T47D (cell line): ENCODE measurements at regions not wholly inside any gene's neighbourhood (a gene's known extent, or its start where the extent isn't known, plus 50 kb on each side); places are given as distances from the start of the nearest gene placed in this dataset.

ENCODE experiments used
- DNase-seq, 2 experiments: peaks; one replicate each; pipeline versions ENCODE4 v3.0.0 to v3.0.0-alpha.2; 2011 to 2012; ENCODE audit warnings: low read depth in 1 of 2, low spot score in 1 of 2
- JUND ChIP-seq: IDR thresholded peaks from 2 replicates; pipeline ENCODE4 v1.6.1; 2012; ENCODE audit warnings: low read depth
- in situ Hi-C: cut with HindIII; loops from 2 replicates; pipeline ENCODE4 v1.10.0; 2016; ENCODE audit warnings: low sequenced_read_pairs, low pct_unique_long_range_greater_than_20kb

DNA sequence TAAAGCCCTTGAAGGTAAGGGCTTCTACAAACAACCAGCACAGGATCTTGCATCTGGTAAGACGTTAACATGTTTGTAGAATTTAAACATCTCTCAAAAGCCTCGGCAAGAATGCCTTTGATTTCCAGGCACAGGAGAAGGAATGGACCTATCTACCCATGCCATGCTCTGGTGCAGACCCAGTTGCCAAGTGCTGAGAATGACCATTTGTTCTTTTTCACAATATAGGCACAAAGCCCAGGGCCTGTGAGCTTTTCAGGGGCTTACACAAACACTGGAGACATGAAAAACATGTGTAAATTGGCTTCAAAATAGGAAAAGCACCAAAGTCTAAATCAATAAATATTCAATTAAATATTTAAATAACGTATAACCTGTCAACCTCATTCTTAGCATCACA lies 266.9 kb upstream of the TTC14 start:
- in situ Hi-C loops, result no loop called here
- DNase-seq, result no peak
- no peak for TF ChIP-seq JUND

GRCh38 chr3:180340395-180340794 lies 261.6 kb upstream of the TTC14 start:
- TF ChIP-seq JUND, result no peak
- in situ Hi-C loops, result no loop called here
- no peak for DNase-seq

DNA sequence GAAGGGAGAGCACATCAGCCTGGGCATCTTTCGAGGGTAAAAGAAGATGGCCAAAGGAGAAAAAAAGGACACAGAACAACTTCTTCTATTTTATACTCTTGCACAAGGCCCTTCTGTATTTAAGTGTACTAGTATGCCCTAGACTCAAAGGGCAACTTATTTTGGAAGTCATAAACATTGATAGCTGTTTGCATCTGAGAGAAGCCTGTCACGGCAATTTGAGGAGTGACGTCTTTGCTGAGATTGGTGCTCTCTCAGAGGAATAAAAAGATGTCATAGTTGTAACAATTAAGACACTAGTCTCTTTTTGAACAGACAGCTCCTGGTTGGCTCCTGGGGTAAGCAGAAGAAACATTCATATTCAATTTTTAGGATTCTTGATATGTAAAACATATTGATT lies 260.4 kb upstream of the TTC14 start:
- DNase-seq, result no peak
- no peak for TF ChIP-seq JUND
- in situ Hi-C loops, result no loop called here

DNA sequence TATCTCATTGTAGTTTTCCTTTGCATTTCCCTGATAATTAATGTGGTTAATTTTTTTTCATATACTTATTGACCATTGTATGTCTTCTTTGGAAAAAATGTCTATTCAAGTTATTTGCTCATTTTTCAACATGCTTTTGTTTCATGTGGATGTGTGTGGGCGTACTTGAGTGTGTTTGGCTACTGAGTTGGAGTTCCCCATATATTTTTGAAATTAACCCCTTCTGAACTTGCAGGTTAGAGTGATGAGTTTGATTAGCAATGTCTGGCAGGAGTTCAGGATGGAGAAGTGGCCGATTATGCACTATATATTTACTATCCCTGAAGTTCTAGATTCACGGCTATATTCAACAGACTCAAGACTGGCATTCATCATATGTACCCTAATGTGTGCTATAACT lies 250.4 kb upstream of the TTC14 start:
- DNase-seq, result no peak
- in situ Hi-C loops, result no loop called here
- TF ChIP-seq JUND, result no peak

GRCh38 chr3:180352261-180352660 lies 249.7 kb upstream of the TTC14 start:
- in situ Hi-C loops, result no loop called here

GRCh38 chr3:180354214-180354613 lies 247.7 kb upstream of the TTC14 start:
- DNase-seq, result no peak
- in situ Hi-C loops, result no loop called here
- no peak for TF ChIP-seq JUND

More at GRCh38 chr3:180352261-180352660, 249.7 kb upstream of the TTC14 start:
- no peak for TF ChIP-seq JUND
- DNase-seq, result no peak

DNA sequence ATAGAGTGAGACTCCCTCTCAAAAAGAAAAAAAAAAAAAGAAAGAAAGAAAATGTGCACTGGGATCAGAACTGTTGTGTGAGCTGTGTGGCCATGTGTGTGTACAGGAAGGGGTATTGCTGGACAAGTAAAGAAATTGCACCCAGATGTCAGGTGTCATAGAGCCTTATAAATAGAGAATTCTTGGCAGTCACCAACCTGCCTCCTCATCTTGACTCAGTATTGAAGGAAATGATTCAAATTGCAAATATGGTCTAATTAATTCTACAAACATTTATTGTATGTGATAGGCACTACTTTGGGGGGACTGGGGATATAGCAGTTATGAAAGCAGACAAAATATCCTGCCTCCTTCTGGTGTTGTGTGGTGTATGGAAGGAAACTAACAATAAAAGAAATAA lies 243.8 kb upstream of the TTC14 start:
- no peak for TF ChIP-seq JUND
- DNase-seq, result no peak
- in situ Hi-C loops, result no loop called here

- no peak for TF ChIP-seq JUND
- in situ Hi-C loops, result no loop called here
- DNase-seq, result no peak
Observed at GRCh38 chr3:180359061-180359952, 242.7 kb upstream of the TTC14 start.

DNA sequence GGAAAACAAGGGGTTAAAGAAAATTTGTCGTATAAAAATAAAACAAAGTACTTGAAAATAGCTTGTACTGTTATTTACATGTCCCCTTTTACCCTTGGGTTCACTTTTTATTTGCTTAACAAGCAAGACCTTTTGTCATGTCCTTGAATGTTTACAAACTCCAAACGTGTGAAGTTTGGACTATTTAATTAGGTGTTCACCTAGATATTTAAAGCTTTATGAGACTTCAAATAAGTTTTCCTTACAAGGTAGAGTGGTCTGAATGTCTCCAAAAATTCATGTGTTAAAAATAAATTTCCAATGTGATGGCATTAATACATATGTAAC lies 242.0 kb upstream of the TTC14 start:
- DNase-seq, result no peak
- in situ Hi-C loops, result no loop called here
- TF ChIP-seq JUND, result no peak

DNA sequence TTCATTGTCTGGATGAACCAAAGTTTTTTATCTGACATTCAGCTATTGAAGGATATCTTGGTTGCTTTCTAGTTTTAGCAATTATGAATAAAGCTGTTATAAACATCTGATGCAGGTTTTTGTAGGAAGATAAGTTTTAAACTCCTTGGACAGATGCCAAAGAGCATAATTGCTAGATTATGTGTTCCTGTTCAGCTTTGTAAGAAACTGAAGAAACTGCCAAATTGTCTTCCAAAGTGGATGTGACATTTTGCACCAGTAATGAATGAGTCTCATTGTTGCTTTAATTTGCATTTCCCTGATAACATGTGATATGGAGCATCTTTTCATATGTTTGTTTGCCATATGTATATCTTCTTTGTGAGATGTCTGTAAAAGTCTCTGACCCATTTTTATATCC lies 239.9 kb upstream of the TTC14 start:
- in situ Hi-C loops, result no loop called here
- DNase-seq, result no peak
- TF ChIP-seq JUND, result no peak

- DNase-seq, result no peak
- no peak for TF ChIP-seq JUND
- in situ Hi-C loops, result no loop called here
Observed at GRCh38 chr3:180375831-180376230, 226.1 kb upstream of the TTC14 start.

DNA sequence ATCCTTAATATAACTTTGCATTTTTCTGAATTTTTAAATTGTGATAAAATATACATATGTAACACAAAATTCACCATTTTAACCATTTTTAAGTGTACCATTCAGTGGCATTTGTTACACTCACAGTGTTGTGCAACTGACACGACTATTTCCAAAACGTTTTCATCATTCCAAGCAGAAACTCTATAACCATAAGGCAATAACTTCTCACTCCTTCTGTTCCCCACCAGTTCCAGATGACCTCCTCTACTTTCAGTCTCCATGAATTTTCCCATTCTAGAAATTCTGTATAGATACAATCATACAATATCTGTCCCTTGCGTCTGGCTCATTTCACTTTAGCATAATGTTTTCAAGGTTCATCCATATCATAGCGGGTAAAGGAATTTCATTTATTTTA lies 223.5 kb upstream of the TTC14 start:
- in situ Hi-C loops, result no loop called here
- DNase-seq, result no peak
- TF ChIP-seq JUND, result no peak

GRCh38 chr3:180382638-180383180 lies 219.3 kb upstream of the TTC14 start:
- TF ChIP-seq JUND, result no peak
- in situ Hi-C loops, result no loop called here
- DNase-seq, result no peak
